Panc1 (cell line): ENCODE measurements at regions not wholly inside any gene's neighbourhood (a gene's known extent, or its start where the extent isn't known, plus 50 kb on each side); places are given as distances from the start of the nearest gene placed in this dataset.

Source experiments
- POLR2AphosphoS5 ChIP-seq: IDR thresholded peaks from 2 replicates; pipeline ENCODE4 v1.6.1; 2012; ENCODE audit warnings: mild to moderate bottlenecking, low read depth, low read length, moderate library complexity
- SIN3A ChIP-seq: IDR thresholded peaks from 2 replicates; pipeline ENCODE4 v1.6.1; 2012; ENCODE audit warnings: low read depth, mild to moderate bottlenecking, low read length, moderate library complexity, borderline replicate concordance; ENCODE audit not compliant: insufficient read depth
- TF ChIP-seq, protein P1 (sequence below): fragments of 450-650 bp; IDR thresholded peaks from 2 replicates; pipeline ENCODE4 v1.5.1; 2017; ENCODE audit warnings: mild to moderate bottlenecking

DNA sequence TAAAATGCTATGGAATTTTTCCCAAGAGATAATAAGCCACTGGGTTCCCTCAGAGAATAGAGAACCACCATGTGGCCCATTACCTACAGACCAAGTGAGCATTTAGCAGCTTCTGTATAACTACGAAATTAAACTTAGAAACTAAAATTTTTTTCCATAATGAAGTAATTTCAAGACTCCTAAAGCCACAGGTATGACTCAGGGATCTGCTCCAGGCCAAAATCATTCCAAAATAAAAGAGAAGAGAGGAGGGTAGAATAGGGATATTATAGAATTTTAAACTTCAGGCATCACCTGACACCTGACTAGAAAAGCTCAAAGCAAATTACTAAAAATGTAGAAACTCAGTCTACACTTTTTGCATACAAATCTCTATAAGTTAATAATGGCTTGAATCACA, 108.9 kb upstream of the DST start:
- TF ChIP-seq, protein P1, sequence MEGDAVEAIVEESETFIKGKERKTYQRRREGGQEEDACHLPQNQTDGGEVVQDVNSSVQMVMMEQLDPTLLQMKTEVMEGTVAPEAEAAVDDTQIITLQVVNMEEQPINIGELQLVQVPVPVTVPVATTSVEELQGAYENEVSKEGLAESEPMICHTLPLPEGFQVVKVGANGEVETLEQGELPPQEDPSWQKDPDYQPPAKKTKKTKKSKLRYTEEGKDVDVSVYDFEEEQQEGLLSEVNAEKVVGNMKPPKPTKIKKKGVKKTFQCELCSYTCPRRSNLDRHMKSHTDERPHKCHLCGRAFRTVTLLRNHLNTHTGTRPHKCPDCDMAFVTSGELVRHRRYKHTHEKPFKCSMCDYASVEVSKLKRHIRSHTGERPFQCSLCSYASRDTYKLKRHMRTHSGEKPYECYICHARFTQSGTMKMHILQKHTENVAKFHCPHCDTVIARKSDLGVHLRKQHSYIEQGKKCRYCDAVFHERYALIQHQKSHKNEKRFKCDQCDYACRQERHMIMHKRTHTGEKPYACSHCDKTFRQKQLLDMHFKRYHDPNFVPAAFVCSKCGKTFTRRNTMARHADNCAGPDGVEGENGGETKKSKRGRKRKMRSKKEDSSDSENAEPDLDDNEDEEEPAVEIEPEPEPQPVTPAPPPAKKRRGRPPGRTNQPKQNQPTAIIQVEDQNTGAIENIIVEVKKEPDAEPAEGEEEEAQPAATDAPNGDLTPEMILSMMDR: no peak
- TF ChIP-seq SIN3A: no peak
- TF ChIP-seq POLR2AphosphoS5: no peak
